ENCODE measurements at regions not wholly inside any gene's neighbourhood (a gene's known extent, or its start where the extent isn't known, plus 50 kb on each side); places are given as distances from the start of the nearest gene placed in this dataset.

- TF ChIP-seq CTCF (IDR thresholded peaks at IDR 0.05; ENCODE audit: insufficient read depth, low read depth, low read length) (no peak), EZH2 (IDR thresholded peaks at IDR 0.05; ENCODE audit: insufficient read depth, low read length) (no peak)
These were observed 53.9 kb upstream of the TENM3 start for GRCh38 chr4:182189103-182189878.
